GM13977 (cell line): ENCODE measurements at regions not wholly inside any gene's neighbourhood (a gene's known extent, or its start where the extent isn't known, plus 50 kb on each side); places are given as distances from the start of the nearest gene placed in this dataset.

ENCODE experiments used
- DNase-seq: peaks from one replicate; pipeline ENCODE4 v3.0.0; 2012; ENCODE audit warnings: low spot score
- in situ Hi-C: fragments of 300-500 bp; cut with MboI; formaldehyde crosslinking; loops from one replicate; pipeline ENCODE4 v1.12.0; 2022; ENCODE audit warnings: low sequenced_read_pairs, low pct_unique_long_range_greater_than_20kb, mixed read lengths, inconsistent platforms; ENCODE audit not compliant: unreplicated experiment
- TF ChIP-seq, protein P1 (sequence below): IDR thresholded peaks from 2 replicates; pipeline ENCODE4 v1.5.1; 2012; ENCODE audit warnings: mild to moderate bottlenecking, control low read depth; ENCODE audit not compliant: insufficient read depth; ENCODE audit errors: extremely low read depth, missing control alignments

- in situ Hi-C loops = no loop called here
- TF ChIP-seq, protein P1, sequence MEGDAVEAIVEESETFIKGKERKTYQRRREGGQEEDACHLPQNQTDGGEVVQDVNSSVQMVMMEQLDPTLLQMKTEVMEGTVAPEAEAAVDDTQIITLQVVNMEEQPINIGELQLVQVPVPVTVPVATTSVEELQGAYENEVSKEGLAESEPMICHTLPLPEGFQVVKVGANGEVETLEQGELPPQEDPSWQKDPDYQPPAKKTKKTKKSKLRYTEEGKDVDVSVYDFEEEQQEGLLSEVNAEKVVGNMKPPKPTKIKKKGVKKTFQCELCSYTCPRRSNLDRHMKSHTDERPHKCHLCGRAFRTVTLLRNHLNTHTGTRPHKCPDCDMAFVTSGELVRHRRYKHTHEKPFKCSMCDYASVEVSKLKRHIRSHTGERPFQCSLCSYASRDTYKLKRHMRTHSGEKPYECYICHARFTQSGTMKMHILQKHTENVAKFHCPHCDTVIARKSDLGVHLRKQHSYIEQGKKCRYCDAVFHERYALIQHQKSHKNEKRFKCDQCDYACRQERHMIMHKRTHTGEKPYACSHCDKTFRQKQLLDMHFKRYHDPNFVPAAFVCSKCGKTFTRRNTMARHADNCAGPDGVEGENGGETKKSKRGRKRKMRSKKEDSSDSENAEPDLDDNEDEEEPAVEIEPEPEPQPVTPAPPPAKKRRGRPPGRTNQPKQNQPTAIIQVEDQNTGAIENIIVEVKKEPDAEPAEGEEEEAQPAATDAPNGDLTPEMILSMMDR = no peak
- DNase-seq = no peak
Measured at GRCh38 chr14:94940263-94940993, 170.5 kb upstream of the GSC start.

- TF ChIP-seq, protein P1 = no peak
- in situ Hi-C loops = no loop called here
- DNase-seq = no peak
Measured at GRCh38 chr14:94938016-94938415, 168.1 kb upstream of the GSC start.

DNA sequence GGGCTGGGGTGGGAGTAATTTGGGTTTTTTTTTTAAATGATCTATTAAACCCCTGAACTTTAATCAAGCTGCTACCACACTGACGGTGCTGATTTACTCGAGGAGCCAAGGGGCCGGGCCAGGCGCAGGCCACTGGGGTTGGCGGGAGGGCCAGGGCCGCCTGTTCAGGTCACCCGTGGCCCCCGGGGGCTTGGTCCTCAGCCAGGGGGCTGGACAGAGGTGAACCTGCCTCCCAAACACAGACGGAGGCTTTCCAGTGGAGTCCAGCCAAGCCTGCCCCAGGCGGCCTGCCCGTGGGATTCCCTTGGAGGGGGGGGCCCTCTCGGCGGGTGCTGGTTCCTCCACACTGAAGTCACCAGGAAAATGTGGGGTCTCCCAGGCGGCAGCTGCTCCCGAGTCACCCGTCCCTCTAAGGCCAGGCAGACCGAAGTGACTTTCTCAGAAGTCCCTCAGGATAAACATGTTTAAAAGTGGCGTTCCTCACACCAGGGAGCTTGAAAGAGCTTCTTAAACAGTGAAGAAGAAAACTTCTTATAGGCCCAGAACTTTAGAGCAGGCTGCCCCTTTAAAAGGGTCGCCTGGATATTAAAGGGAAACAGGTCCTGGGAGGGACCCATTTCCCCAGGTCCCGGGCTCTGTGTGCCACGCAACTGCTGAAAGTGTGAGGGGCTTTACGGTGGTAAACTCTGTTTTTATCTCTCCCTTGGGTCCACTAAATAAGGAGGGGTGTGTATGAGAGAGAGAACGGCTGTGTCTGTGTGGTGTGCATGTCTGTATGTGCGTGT lies 167.2 kb upstream of the GSC start:
- TF ChIP-seq, protein P1 = no peak
- no peak for DNase-seq
- in situ Hi-C loops = no loop called here

DNA sequence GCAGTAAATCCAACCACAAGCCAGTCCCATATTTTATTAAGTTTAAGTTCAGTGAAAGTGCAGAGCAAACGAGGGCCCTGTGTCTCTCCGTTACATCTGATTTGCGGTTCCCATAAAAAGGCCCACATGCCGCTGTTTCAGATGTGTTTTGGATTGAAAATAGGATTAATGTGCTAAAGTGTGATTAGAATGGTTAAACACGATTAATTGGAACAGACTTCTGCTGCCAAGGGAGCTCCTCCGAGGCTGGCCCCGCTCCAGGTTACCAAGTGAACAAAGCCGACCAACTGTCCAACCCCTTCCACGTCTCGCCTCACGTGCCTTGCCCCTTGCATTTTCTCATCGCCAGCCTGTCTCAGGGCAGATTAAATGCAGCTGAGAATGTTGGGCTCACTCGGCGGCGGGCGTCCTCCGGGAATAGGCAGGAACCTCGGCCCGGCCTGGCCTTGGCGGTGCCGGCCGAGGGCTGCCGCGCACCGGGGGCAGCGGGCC lies 166.5 kb upstream of the GSC start:
- TF ChIP-seq, protein P1 = no peak
- in situ Hi-C loops = no loop called here
- no peak for DNase-seq

GRCh38 chr14:94935706-94936300 lies 165.9 kb upstream of the GSC start:
- in situ Hi-C loops = no loop called here
- TF ChIP-seq, protein P1 = no peak
- no peak for DNase-seq

DNA sequence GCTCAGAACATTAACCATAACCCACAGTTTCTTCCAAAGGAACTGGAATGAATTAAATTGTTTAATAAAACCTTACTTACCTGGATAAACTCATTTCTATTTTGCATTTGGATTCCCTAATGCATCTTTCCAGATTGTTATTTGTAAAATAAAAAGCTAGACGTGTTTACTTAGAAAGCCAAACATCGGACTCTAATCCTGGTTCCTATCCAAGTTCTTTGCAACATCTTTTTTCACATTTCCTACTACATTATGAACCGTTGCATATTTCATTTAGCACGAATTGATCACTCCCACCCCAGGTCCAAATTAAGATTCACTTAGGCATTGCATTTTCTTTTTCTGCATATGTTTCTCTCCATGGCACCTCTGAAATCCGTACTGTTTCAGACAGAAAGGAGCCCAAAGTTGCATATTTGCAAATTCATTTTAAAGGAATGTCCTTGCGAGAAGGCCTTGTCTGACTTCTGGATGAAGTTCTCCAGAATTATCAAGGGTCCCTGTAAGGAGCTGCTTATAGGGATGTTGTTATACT lies 164.4 kb upstream of the GSC start:
- DNase-seq = no peak
- in situ Hi-C loops = no loop called here
- TF ChIP-seq, protein P1 = no peak
